Iris pigment epithelial cell (primary cell): ENCODE measurements at regions not wholly inside any gene's neighbourhood (a gene's known extent, or its start where the extent isn't known, plus 50 kb on each side); places are given as distances from the start of the nearest gene placed in this dataset.
A peak's percentile ranks its signal among the peaks of the same experiment; 100 is the strongest.

Experiments used
- DNase-seq: peaks from one replicate; pipeline ENCODE4 v3.0.0-alpha.2; 2011; ENCODE audit warnings: low read depth

DNA sequence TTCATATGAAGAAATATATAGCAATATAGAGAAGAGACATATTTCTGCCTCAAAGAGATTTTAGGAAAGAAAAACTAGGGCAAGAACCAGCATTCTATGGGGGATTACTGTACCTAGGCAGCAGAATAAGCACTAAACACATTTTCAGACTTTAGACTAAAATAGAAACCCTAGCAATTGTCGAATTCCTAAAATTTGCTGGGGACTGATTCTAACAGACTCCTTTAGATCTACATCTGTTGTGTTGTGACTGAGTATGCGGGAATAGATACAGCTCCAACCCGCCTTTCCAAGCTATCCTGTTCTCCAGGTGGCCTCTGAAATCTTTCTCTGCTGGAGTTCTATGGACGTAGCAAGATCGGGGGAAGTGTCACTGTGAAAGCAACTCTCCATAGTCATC lies 482.2 kb downstream of the NTRK2 start:
- no peak for DNase-seq

DNA sequence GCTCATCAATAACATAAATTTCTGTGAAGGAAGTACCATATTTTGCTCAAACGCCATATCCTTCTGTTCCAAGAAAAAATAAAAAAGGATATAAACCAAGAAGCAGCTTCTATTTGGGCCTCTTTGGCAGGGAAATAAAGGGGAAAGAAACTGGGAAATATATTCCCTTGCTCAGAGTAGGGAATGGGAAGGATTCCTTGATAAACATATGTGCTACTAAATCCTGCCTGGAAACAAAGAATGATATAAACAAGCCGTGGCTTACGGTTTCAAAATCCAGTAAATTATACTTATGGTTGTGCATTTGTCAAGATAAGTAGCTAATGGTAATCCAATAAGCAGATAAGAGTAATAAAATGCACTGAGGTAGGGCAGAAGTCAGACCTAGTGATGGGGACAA lies 481.6 kb downstream of the NTRK2 start:
- no peak for DNase-seq

DNA sequence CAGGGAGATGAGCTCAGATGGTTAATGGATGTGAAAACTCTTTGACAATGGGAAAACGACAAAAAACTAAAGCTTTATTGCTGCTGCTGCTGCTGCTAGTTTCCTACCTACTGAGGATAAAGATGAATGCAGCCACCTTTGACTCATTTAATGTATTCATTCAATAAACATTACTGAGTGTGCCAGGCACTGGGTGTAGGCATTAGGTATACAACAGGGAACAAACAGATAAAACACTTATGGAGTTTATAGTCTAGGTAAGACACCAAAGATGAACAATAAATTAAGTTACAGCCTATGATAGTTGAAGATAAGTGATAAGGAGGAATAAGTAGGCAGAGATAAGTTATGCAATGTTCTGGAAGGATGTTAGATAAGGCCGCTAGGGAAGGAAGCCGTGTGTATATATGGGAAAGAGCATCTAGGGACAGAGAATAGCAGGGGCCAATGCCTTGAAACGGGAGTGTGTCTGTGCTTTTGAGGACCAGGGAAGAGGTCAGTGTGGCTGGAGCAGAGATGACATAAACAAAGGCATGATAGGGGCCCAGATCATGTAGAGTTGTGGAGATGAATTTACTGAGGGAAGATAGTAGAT lies 477.6 kb downstream of the NTRK2 start:
- no peak for DNase-seq

DNA sequence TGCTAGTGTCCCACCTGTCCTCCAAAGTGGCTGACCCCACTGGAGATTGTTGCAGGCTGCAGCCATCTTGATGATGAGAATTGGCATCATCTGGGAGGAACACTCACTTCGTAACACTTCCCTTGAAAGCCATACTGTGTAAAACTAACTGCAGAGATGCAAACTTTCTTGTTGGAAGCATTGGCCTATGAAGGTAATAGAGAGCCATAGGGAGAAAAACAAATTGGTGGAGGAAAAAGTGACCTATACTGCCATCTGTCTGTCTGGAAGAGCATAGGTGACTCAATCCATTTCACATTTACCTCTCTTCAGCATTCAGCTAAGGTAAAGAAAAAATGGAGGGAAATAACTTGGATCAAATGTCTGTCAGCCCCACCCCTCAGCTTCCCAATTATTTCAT lies 473.4 kb downstream of the NTRK2 start:
- DNase-seq = no peak

DNA sequence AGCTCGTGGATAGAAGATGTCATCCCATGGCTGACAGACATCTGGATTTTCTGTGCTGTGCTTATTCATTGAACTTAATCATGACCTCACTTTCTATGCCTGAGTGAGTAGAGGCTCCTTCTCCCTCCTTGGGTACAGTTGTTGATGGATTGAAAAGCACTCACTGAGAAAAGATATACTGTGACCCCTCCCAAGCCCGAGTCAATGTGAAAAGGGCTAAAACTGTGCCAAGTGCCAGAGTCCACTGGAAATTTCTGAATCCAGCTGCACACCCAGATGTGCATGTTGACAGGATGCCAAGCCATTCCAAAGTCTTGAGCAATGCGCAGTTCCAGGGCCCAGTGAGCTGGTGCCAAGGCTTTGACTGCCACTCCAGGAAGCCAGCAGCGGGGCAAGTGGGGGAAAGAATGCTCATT lies 473.0 kb downstream of the NTRK2 start:
- DNase-seq = no peak

DNA sequence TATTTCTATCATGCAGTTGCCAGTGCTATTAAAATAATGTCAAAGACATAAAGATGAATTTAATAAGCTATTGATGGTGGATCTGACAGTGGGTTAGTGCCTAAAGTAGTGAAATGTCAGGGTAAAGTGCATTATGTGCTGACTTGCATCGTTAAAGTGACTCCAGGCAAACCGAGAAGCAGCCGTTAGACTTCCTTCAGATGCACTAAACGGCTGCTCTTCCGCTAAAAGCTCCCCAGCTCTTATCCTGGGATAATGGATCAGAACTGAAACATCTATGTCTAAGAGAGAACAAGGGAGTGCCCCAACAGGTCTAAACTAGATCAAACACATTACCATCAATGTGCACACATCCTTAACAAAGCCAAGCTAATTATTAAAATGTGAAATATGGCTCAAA lies 468.2 kb downstream of the NTRK2 start:
- no peak for DNase-seq

DNA sequence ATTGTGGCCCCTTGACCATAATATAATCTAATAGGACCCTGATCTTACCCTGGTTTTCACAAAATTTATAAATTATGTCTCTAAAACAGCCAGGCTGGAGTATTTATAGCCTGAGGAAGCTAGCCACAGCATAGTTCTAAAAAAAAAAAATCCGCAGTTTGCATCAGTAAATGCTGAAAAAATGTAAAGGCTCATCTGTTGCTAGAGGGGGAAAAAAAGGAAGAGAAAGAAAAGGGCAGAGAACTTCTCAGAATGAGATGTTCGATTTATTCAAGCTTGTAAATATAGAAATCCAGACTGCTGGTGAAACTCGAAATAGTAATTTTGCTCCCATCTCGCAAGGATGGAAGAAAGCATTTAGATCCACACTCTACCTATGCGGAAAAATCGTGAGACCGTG lies 467.5 kb downstream of the NTRK2 start:
- DNase-seq = no peak

DNA sequence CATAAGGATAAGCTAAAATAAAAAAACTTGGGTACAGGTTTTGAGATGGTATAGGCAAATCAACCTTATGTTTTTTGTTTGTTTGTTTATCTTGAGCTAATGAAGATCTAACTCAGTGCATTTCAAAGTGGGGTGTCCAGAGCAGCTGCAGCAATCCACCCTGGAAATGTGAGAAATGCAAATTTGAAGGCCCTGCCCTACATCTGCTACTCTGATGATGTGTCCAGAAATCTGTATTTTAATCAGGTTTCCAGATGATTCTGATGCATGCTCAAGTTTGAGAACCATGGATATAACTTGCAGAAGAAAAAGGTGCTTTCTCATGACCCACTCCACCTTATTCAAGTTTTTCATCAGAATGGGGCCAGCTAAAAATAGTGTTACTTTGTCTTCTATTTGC lies 467.0 kb downstream of the NTRK2 start:
- DNase-seq = no peak

DNA sequence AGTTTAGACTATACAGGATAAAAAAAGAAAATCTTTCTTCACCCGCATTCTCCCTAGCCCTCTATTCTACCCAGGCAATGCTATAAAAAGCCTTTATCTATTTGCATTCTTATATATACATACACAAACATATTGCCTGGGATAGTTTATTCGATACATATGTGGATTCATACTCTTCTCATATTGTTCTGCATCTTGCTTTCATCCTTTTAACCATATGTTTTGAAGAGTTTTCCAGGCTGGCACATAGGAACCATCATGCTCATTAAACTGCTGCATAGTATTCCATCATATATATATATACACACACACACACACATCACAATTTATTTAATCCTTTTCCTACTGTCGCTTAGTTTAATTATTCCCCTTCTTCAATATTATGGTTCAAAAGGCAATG lies 461.2 kb downstream of the NTRK2 start:
- no peak for DNase-seq

DNA sequence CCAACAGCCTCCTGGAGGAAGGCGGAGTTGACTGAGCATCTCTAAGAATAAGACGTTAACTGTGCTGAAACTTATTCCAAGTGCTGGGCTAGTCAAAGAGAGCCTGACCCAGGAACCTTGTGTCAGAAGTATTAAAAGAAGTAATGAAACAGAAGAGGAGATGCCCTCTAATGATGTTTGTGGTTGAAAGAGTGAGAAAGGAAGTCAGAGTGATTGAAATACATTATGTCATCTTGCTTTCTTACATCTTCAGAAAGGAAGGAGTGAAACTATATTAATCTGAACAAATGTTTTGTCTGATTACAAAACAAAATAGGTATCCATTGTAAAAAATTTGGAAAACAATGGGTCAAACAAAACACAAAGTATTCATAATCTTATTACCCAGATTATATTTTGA lies 460.7 kb downstream of the NTRK2 start:
- no peak for DNase-seq

DNA sequence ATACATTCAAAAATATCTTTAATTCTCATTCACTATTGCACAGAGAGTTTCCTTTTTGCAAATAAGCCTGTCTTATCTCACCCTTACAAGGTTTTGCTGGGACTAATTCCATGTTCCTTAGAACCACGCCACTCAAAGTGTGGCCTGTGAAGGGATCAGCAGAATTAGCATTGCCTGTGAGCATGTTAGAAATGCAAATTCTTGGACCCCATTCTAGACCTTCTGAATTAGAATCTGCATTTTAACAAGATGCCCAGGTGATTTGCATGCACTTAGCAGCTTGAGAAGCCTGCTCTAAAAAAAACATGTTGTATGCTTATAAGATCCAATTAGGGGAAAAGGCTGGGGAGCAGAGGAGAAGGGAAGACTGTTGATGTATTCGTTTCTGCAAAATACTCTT lies 460.0 kb downstream of the NTRK2 start:
- no peak for DNase-seq

DNA sequence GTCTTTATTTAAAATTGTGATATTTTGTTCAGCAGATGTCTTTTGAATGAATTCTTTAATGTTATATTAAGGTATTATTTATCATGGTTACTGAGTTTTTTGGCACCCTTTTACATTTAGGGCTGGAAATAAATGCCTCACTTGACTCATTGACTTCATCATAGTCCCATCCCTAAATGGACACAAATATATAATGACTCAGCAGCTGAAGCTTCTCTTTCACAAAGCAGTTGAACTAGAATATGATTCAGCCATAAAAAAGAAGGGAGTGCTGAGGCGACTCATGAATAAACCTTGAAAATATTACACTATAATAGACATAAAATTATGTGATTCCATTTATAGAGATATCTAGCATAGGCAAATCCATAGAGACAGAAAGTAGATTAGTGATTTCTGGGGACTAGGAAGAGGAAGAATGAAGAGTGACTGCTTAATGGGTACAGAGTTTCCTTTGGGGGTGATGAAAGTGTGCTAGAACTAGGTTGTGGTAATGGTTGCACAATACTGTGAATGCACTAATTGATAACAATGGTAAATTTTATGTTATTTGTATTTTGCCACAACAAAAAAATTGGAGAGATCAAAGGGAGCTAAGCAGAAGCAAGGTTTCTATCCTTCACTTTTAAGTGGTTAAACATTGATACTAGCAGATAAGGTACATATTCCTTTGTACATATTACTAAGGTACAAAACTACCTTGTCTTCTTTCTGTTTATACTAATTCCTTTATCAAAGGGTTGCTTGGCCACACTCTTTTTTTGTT lies 449.6 kb downstream of the NTRK2 start:
- no peak for DNase-seq

DNA sequence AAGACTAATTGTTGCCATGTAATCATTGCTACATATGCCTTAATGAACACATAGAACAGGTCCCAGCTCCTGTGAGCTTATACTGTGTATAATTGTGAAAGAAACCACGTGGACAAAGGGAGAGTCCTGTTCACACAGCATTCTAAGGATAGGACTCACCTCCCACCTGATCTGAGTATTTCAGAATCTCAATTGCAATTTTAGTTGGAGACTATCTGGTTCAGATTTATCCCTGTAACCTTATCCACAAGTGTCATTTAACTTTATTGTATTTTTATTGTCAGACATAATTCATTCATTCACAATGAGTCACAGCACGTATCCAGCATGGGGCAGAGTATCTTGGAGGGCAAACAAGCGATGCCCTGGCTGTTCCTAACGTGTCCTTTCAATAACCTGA lies 448.3 kb downstream of the NTRK2 start:
- no peak for DNase-seq

DNA sequence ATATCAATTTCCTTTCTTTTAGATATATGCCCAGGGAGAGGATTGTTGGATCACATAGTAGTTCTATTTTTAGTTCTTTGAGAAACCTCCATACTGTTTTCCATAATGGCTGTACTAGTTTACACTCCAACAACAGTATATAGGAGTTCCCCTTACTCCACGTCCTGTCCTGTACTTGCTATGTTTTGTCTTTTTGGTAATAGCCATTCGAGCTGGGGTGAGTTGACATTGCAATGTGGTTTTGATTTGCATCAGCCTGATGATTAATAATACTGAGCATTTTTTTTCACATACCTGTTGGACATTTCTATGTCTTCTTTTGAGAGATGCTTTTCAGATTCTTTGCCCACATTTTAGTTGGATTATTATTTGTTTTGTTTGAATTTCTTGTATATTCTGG lies 445.9 kb downstream of the NTRK2 start:
- DNase-seq = no peak

DNA sequence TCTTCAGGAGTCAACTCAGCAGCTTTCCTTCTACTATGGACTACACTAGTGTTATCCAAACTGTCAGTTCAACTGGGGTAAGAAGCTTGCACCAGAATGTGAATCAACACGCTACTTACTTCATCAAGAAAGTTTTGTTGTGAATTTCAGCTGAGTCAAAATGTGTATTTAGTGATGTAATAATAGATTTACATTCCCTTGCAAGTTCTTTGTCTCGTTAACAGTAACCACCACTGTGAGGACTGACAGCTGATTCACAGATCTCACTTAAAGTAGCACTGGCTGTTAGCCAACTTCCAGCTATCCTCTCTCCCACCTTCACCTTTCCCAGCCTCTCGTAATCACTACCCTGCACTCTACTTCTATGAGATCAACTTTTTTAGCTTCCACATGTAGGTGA lies 445.3 kb downstream of the NTRK2 start:
- peak; percentile 0 for DNase-seq

DNA sequence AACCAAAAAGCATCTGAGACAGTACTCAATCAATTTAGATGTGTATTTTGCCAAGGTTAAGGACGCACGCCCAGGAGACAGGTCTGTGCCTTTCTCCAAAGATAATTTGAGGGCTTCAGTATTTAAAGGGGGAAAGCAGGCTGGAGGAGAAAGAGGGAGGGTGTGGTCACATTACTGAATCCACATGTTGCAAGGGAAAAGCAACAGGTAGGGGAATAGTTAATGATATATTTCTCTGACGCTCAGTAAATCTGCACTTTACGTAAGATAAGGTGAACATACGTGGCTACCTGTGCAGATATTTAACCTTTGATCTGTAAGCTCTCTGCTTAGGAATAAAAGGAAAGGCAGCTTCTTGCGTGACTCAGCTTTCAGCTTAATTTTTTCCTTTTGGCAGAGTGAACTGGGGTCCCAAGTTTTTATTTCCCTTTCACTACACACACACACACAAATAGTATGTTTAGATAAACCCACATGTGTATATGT lies 443.4 kb downstream of the NTRK2 start:
- no peak for DNase-seq

DNA sequence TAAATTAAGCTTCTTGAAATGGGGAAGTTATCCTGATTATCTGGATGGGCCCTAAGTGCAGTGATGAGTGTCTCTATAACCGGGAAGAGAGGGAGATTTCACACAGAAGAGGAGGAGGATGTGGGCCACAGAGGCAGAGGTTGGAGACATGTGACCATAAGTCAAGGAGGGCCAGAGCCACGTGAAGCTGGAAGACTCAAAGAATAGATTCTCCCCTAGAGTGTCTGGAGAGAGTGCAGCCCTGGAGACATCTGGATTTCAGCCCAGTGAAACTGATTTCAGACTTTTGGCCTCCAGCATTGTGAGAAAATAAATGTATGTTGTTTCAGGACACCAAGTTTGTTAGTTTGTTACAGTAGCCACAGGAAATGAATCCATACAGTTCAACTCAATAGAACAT lies 442.9 kb downstream of the NTRK2 start:
- no peak for DNase-seq

DNA sequence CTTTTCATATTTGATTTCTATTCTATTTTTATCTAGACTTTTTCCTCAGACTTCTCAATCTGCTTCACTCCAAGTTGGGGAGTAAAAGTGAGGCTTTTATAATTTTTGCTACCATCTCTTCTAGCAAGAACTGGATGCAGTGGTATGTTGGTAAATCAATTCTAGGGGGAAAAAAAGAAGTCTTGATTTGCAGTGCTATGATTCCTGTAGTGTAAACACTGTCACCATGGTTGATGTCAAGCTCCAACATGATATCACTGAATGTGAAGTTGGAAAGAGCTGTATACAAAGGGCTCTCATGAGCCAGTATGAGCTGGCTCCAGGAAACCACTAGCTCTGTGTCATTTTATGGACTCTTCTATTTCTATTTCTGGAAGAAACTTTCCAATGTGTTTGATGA lies 439.2 kb downstream of the NTRK2 start:
- no peak for DNase-seq

DNA sequence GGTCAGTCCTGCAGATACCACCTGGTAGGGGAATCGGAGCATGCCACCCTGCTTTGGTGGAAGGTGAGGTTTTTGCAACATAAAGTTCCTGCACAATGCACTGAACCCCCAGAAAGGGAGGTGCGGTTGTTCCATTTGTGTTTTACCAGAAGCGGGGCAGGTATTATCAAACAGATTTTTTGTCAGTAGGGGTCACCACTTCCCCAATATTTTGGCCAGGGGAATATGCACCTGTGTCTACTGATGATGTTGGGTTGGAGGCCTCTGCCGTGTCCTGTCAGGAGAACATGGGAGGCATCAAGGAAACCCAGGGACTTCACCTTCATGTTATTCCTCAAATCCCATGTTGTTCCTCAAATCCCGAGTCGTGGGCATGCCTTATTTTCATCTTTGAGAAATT lies 438.7 kb downstream of the NTRK2 start:
- no peak for DNase-seq

DNA sequence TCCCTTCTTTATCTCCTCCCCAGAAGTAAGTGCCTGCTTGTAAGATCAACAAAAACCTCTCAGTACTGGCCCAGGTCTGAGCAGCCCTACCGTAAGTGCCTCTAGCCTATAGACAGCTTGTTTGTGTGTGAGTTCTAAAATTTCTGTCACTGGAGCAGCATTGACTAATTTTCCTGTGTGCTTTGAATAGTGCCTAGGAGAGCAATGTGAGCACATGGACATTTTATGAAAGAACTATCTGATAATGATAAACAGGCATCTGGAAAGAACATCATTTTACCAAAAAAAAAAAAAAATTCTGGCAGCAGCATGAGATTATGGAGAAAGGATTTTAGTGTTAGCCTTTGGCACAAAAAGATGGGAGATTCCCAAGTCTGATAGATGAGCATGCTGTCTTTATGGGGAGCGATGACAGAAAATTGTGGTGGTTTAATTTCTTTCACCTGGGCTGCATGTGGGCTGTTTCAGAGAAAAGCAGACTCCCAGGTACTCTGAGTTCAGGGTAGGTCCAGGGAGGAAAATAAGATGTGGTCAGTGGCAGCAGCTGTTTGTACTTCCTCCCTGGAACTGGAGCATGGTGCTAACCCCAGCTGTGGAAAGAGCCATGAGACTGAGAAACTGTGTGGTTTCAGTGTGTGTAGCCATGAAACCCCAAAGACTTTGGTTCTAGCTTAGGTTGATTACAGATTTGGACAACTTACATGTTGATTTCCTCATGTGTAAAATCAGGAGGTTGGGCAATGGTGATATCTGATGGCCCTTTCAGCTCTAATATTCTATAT lies 419.9 kb downstream of the NTRK2 start:
- no peak for DNase-seq

DNA sequence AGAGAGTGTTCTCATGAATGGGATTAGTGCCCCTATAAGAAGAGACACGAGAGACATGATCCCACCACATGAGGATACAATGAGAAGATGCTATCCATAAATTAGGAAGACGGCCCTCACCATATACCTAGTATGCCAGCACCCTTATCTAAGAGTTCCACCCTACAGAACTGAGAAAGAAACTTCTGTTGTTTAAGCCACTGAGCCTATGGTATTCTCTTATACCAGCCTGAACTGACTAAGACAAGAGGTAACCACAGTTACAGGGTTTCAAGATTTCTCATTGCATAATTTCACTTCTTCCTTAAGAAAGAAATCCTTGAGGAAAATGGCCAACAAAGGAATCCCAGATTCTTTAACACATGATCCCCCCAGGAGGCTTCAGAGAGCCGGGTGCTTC lies 412.4 kb downstream of the NTRK2 start:
- DNase-seq = no peak

DNA sequence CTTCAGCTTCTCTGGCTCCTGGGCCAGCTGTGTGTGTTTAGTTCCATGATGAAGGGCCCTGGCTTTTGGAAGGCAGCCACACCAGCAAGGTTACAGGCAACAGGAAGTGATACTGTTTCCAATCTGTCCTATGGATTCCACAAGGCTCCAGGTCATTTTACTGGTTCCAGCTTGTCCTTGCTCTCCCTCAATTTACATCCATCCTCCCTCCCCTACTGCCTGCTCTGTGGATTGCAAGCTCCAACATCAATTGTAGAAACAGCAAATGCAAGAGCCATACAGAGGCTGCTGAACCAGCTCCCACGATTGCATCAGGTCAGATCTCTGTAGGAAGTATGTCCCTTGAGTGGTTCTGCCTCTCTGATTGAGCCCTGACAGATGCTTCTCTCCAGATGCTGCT lies 409.8 kb downstream of the NTRK2 start:
- DNase-seq = no peak

DNA sequence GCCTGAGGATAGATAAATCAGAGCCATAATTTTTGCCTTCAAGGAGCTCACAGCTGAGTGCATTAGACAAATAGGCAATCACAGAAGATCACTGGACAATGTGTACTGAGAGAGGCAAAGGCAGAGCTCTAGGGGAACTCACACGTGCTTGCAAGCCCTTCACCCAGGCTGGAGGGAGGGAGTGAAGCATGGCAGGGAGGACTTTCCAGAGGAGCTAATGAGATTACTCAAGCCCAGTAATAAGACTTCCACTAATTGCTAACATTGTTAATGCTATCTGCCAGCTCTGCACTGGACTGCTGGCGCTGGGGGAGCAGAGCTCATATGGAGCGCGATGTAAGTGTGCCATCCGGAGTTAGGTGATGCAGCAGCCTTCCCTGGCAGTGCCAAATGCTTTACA lies 408.4 kb downstream of the NTRK2 start:
- DNase-seq = no peak
